Embryonic facial prominence (tissue), 1 donor: ENCODE measurements at regions not wholly inside any gene's neighbourhood (a gene's known extent, or its start where the extent isn't known, plus 50 kb on each side); places are given as distances from the start of the nearest gene placed in this dataset.
"Not testable (repeated sequence)": the region's sequence is repeated elsewhere in the genome, so short reads cannot be mapped to it uniquely, and the experiment has no call there.

Source experiments
- DNase-seq: peaks from one replicate; pipeline ENCODE4 v3.0.0-alpha.2; 2016; ENCODE audit errors: extremely low spot score

DNA sequence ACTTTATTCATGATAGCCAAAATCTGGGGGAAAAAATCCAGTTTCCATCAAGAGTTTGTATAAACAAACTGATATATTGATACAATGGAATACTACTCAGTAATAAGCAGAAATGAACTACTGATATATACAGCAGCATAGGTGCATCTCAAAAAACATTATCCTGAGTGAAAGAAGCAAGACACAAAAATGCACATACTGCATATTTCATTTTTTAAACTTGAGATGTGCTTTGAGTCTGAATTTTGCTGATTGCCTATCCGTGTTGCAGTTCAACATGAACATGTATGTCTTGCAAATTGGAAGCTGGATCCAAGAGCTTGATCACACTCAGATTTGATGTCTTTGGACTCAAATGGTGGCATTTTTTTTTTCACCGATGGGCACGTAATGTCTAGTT lies 132.4 kb downstream of the TSEN15 start:
- no peak for DNase-seq

- not testable (repeated sequence) for DNase-seq
Measured at GRCh38 chr1:184184614-184185013, 133.1 kb downstream of the TSEN15 start.

DNA sequence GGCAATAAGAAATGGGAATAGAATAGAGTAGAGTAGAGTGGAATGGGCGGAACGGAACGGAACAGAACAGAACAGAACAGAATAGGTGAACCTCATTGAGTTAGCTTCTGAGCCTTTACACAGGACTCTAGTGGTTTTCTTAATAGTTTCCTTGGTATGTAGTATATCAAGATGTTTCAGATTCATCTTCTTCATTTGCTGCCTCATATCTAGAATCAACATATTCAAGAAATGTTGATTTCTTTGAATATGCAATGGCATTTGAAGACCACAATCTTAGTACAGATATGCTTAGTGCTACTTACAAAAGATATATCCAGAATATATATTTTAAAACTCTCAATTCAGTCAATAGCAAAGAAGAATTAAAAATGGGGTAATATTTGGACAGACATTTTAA lies 133.8 kb downstream of the TSEN15 start:
- no peak for DNase-seq

DNA sequence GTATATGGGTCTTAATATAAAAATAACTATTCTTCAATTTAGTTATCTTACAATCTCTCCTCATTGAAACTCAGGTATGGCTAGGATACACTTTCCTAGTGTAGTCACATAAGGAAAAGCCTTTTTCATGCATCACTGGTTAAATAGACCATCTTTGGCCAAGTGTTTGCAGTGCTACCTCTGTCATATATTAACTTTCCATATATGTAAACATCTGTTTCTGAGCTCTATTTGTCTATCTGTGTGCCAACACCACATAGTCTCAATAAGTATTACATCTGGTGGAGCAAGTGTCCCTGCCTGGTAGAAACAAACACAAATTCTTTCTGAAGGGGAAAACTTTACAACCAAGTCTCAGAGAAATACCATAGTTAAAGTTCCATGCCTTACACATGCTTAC lies 134.6 kb downstream of the TSEN15 start:
- no peak for DNase-seq

GRCh38 chr1:184187097-184187496 lies 135.6 kb downstream of the TSEN15 start:
- no peak for DNase-seq

DNA sequence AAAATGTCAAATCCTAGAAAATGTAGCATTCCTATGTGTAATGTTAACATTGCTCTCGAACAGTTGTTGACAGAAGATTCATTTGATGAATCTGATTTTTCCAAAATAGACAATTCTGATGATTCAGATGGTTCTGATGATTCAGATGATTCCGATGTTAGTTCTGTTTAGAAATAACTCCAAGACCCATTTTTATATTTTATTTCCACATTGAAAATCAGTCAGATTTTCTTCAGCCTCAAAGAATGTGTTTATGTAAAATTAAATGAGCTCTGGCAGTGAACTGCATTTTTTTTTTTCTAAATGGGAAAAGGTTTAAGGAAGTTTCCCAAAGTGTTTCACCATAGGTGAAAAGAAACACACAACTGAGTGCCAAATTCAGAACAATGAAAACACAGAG lies 136.5 kb downstream of the TSEN15 start:
- DNase-seq, result no peak

GRCh38 chr1:184189361-184189760 lies 137.8 kb downstream of the TSEN15 start:
- no peak for DNase-seq

DNA sequence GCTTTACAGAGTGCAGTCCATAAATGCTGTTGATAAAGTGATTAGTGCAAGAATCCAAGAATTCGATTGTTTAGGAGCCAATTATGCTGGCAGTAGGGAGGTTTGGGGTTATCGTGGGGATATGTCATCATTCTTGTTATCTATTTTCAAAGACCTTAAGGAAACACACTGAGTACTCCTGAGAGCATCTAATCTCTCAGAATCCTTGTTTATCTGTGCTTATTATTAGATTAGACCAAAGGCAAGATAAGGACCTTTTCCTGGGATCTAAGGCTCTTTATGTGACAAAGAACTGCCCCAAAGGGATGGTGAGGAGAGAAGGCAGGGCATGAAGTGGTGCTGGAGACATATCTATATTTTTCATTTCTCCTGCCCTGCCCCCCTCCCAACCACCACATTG lies 139.1 kb downstream of the TSEN15 start:
- DNase-seq, result no peak

DNA sequence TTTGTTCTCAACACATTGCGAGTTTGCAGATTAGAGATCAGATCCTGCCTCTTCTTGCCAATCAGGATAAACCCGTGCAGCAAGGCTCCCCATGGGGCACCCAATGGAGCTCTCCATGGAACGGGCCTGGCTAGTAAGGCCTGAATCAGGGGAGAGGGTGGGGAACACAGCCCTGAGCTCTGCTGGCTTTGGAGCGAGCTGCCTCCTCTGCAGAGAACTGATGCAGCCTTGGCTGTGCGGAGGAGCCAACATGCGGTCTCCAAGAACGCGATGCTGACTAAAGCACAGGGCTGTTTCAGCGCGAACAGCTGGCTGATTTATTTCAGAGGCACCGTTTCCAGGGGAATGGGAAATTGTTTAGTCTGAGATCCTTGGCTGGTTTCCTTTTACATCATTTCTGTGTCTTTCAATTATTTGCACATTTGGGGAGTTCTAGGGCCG lies 139.7 kb downstream of the TSEN15 start:
- DNase-seq, result peak; percentile 69

DNA sequence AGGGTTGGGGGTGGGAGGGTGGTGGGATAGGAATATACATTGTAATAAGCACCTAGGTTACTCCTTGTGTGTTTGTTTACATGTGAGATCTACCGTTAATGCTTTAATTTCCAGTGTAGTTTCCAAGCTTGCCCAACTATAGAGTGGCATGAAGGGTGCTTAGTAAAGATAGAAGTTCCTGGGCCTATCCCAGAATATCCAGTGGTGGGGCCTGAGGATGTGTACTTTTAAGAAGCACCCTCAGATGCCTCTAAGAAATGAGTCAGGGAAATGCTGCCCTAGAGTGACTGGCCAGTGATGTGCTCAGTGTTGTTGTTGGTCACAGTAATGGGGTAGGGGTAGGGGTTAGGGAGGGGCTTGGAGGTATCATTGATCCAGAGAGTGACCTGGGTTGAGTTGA lies 141.3 kb downstream of the TSEN15 start:
- no peak for DNase-seq

DNA sequence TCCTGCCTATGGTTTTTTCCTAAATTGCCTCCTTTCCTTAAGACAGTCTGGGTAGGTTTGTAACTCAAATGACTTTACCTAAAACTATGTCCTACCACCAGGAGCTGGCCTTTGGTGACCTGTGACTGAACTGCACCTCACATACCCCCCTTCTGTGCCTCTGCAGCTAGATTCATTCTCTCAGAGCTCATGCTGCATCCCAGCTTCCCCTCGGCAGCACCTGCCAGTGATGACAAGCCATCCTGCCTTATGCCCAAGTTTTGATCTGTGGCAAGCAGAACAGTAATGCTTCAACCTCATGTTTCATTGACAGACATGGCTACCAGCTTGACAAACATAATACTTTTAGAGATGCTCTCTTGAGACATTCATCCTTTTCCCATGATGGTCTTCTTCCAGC lies 141.9 kb downstream of the TSEN15 start:
- DNase-seq, result no peak

DNA sequence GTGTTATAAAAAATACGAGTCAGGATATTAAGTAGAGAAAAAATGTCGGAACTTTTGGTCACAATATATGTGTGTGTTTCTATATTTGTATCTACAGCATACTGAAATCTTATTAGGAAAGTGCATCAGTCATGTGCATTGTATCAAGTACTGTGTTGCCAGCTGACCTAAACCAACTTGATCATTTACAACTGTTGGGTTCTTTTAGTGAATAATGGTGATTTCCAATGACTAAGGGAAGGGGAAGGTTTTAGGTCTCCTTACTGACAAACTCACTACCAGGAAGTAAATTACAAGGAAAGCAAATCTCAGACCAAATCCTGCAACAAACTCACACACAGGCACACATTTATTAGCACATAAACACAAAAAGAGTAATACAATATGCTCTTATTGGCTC lies 142.7 kb downstream of the TSEN15 start:
- no peak for DNase-seq

DNA sequence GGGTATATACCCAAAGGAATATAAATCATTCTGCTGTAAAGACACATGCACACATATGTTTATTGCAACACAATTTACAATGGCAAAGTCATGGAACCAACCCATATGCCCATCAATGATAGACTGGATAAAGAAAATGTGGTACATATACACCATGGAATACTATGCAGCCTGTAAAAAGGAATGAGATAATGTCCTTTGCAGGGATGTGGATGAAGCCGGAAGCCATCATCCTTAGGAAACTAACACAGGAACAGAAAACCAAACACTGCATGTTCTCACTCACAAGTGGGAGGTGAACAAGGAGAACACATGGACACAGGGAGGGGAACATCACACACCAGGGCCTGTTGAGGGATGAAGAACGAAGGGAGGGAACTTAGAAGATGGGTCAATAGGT lies 144.2 kb downstream of the TSEN15 start:
- not testable (repeated sequence) for DNase-seq

DNA sequence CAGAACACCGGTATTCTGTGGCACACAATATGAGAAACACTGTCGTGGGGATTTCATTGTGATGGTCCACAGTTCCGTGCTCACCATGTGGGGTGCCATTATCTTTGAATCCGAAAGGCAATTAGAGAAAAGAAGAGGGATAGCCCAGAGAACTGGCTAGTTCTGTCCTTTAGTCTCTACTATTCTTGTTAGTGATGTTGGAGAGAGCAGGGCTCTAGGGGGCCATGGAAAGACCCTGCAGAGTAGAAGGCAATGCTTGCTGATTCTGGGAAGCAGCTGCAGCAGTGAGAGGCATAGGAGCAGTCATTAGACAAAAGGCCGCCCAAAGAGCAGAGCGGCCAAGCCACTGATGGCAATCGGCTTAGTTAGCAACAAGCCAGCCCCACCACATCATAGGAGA lies 146.3 kb downstream of the TSEN15 start:
- no peak for DNase-seq

GRCh38 chr1:184199036-184199435 lies 147.5 kb downstream of the TSEN15 start:
- DNase-seq, result no peak

- DNase-seq, result no peak
Measured at GRCh38 chr1:184199438-184200085, 148.0 kb downstream of the TSEN15 start.

DNA sequence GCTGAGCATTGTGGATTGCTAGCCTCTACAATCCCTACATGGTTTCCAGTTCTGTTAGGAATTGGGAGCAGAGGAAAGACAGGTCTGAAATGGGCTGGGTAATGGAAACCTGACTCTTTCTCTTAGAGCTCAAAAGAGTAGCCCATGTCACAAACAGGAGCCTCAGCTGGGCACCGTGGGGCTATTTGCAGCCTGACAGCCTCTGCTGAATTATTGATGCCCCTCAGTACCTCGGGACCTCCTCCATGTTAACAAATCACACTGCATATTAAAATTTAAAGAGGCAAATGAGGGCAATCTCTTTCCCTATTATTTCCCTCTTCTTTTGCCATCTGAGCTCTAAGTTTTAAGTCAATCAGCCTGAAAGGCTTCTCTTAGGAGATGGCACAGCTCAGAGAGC lies 157.1 kb downstream of the TSEN15 start:
- DNase-seq, result no peak

DNA sequence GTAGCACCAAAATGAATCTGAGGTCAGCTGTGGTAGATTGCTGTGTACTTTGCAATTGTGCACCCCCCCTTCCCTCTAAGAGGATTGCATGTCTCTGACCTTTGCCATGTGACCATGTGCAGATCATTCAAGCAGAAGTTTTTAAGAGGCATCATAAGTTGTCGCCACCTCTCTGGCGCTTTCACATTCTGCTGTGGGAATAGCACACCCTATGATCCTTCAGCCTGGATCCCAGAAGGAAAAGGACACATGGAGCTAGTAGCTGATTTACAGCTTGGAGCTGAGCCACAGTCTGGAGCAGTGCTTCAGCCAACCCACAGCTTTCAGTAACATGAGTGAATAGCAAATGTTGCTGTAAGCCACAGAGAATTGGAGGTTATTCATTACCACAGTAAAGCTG lies 158.5 kb downstream of the TSEN15 start:
- DNase-seq, result no peak

- no peak for DNase-seq
Measured at GRCh38 chr1:184210862-184211261, 159.3 kb downstream of the TSEN15 start.

DNA sequence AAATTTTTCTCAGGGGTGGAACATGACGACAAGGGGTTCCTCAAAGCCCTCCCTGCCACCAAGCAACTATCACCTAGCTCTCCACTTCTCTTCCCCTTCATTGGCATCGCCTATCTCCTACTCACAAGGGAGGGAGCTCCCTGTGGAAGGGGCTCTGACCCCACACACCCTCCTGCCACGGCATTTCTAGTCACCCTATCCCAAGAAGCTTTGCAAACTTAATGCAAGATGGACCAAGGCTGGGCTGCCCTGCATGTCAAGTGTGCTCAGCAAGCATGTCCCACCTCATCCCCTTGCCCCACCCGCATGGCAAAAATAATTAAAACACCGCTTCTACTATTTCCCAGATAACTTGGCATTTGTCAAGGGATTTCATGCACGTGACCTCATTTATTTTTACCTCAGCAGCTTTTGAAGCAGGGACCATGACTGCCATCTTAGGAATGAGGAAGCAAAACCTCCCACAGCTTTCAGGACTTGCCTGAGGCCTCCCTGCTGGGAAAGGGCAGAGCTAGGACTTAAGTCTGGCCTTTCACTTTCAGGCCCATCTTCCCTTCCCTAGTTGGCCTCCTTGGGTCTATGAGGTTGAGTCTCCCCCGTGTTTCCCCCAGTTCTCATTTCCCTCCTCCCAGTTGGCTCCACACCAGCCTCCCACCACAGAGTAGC lies 161.3 kb downstream of the TSEN15 start:
- DNase-seq, result no peak

- no peak for DNase-seq
Measured at GRCh38 chr1:184214128-184214527, 162.6 kb downstream of the TSEN15 start.

DNA sequence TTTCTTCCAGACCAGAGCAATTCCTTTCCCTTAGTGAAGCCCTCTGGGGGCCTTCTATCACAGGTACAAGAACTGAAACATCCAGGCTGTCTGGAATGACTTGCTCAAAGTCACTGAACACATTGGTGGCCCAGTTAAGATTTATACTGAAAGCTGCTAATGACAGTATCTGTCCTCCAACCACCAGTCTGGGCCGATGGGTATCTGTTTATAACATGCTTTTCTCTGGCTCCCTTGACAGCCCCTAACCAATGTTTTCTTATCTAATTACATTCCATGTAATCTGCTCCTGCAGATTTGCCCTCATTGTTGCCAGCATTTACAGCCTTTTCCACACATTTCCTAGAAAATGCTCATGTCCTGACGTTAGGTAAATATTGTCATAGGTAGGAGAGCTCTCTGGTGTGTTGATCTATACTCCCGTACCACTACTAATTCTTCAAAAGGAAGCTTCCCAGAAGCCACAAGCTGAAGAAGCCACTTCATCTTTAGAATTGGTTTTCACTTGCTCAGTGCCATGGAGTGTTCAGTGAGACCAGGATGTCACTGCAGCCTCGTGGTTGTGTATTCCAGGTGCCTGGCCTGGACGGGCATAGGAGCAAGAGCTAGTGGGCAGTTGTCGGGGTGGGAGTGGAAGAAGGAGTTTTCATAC lies 163.9 kb downstream of the TSEN15 start:
- DNase-seq, result no peak

- no peak for DNase-seq
Measured at GRCh38 chr1:184218458-184219075, 167.0 kb downstream of the TSEN15 start.
